HEK293T (cell line): ENCODE measurements at regions not wholly inside any gene's neighbourhood (a gene's known extent, or its start where the extent isn't known, plus 50 kb on each side); places are given as distances from the start of the nearest gene placed in this dataset.

Experiments
- ELF4 ChIP-seq: fragments of 450-650 bp; IDR thresholded peaks from 2 replicates; pipeline ENCODE4 v1.6.1; 2017; ENCODE audit warnings: antibody characterized with exemption
- FOXM1 ChIP-seq: fragments of 450-650 bp; IDR thresholded peaks from 2 replicates; pipeline ENCODE4 v1.6.1; 2017; ENCODE audit warnings: mild to moderate bottlenecking, borderline replicate concordance
- LEF1 ChIP-seq: fragments of 450-650 bp; IDR thresholded peaks from 2 replicates; pipeline ENCODE4 v1.6.1; 2017; ENCODE audit warnings: mild to moderate bottlenecking, borderline replicate concordance

DNA sequence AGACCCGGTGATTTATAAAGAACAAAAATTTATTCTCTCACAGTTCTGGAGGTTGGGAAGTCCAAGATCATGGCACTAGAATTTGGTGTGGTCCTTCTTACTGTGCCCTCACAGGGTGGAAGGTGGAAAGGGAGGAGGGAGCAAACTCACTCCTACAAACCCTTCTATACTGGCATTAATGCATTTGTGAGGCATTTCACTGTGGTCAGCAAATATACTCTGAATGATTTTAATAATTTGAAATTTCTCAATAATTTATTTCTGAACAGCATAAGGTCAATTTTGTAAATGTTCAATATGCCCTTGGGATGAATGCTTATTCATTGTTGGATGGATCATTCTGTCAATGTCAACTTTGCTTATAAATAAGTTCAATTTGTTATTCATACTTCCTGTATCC is 120.6 kb downstream of the GATA6 start:
- TF ChIP-seq FOXM1: no peak
- no peak for TF ChIP-seq ELF4
- TF ChIP-seq LEF1: no peak
